ENCODE measurements at regions not wholly inside any gene's neighbourhood (a gene's known extent, or its start where the extent isn't known, plus 50 kb on each side); places are given as distances from the start of the nearest gene placed in this dataset.

DNA sequence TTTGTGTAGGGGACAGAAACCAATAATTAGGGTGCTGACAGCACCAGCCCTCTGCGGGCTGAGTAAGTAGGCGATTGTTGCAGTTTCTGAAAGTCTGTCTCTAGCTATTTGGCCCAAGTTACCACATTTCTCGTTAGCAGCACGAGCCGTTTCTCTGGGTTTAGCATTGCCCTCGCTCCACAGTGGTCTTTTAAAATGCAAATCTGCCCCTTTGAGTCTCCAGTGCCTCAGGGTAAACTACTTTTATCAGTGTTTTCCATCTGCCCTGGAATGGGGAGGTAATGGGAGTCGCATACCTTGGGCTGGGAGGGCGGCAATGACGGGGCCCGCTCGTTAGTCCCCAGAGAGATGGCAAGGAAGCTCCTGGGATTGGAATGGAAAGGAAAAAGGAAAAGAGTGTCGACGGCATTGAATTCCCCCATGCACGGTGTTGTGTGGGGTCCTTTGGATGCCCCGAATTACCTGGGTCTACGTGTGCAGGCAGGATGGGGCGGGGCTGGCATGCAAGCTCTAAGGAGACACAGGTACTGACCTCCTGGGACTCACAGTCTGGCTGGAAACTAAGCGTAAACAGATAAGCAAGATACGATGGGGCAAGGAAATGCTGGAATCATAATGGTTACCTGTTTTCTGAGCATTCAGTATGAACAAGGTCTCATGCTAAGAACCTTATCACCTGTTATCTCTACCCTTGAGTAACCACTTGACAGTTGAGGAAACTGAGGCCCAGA is 131.8 kb upstream of the MAP1LC3B2 start:
- Histone ChIP-seq H3K9me3 (ENCODE audit: severe bottlenecking) (no peaks in the 10 kb centered on the region), H3K4me1 (ENCODE audit: insufficient read depth, poor library complexity, severe bottlenecking) (peaks cover 24% of the 10 kb centered on the region), H3K27me3 (ENCODE audit: insufficient read depth, poor library complexity, severe bottlenecking) (no peaks in the 10 kb centered on the region), H3K36me3 (ENCODE audit: low read depth) (no peaks in the 10 kb centered on the region), H3K27ac (ENCODE audit: poor library complexity, severe bottlenecking) (peak overlapping the region; percentile 65), H3K4me3 (ENCODE audit: severe bottlenecking) (no peak overlapping the region)
- DNase-seq (ENCODE audit: low spot score) (no peak), ATAC-seq (ENCODE audit: low read depth) (no peak)
- TF ChIP-seq, protein P1, sequence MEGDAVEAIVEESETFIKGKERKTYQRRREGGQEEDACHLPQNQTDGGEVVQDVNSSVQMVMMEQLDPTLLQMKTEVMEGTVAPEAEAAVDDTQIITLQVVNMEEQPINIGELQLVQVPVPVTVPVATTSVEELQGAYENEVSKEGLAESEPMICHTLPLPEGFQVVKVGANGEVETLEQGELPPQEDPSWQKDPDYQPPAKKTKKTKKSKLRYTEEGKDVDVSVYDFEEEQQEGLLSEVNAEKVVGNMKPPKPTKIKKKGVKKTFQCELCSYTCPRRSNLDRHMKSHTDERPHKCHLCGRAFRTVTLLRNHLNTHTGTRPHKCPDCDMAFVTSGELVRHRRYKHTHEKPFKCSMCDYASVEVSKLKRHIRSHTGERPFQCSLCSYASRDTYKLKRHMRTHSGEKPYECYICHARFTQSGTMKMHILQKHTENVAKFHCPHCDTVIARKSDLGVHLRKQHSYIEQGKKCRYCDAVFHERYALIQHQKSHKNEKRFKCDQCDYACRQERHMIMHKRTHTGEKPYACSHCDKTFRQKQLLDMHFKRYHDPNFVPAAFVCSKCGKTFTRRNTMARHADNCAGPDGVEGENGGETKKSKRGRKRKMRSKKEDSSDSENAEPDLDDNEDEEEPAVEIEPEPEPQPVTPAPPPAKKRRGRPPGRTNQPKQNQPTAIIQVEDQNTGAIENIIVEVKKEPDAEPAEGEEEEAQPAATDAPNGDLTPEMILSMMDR (IDR thresholded peaks at IDR 0.05; ENCODE audit: poor library complexity, severe bottlenecking) = no peak

- no peaks in the 10 kb centered on the region for H3K9me3 ChIP-seq (ENCODE audit: severe bottlenecking)
- DNase-seq (ENCODE audit: low spot score) (no peak), ATAC-seq (ENCODE audit: low read depth) (no peak)
- H3K4me1 ChIP-seq (ENCODE audit: insufficient read depth, poor library complexity, severe bottlenecking) = peaks cover 32% of the 10 kb centered on the region
- H3K27me3 ChIP-seq (ENCODE audit: insufficient read depth, poor library complexity, severe bottlenecking) = no peaks in the 10 kb centered on the region
- H3K4me3 ChIP-seq (ENCODE audit: severe bottlenecking) = no peak overlapping the region
- no peaks in the 10 kb centered on the region for H3K36me3 ChIP-seq (ENCODE audit: low read depth)
- TF ChIP-seq, protein P1 (IDR thresholded peaks at IDR 0.05; ENCODE audit: poor library complexity, severe bottlenecking) = no peak
- H3K27ac ChIP-seq (ENCODE audit: poor library complexity, severe bottlenecking) = no peak overlapping the region
Observed at GRCh38 chr12:116429826-116430360, 129.3 kb upstream of the MAP1LC3B2 start.

- no peak for DNase-seq (ENCODE audit: low spot score)
- Histone ChIP-seq H3K27ac (ENCODE audit: poor library complexity, severe bottlenecking) (no peak overlapping the region), H3K4me3 (ENCODE audit: severe bottlenecking) (no peak overlapping the region), H3K4me1 (ENCODE audit: insufficient read depth, poor library complexity, severe bottlenecking) (peaks cover 24% of the 10 kb centered on the region), H3K9me3 (ENCODE audit: severe bottlenecking) (no peaks in the 10 kb centered on the region), H3K36me3 (ENCODE audit: low read depth) (no peaks in the 10 kb centered on the region), H3K27me3 (ENCODE audit: insufficient read depth, poor library complexity, severe bottlenecking) (no peaks in the 10 kb centered on the region)
- no peak for ATAC-seq (ENCODE audit: low read depth)
- TF ChIP-seq, protein P1 (IDR thresholded peaks at IDR 0.05; ENCODE audit: poor library complexity, severe bottlenecking) = no peak
Observed at GRCh38 chr12:116430911-116431565, 128.1 kb upstream of the MAP1LC3B2 start.

DNA sequence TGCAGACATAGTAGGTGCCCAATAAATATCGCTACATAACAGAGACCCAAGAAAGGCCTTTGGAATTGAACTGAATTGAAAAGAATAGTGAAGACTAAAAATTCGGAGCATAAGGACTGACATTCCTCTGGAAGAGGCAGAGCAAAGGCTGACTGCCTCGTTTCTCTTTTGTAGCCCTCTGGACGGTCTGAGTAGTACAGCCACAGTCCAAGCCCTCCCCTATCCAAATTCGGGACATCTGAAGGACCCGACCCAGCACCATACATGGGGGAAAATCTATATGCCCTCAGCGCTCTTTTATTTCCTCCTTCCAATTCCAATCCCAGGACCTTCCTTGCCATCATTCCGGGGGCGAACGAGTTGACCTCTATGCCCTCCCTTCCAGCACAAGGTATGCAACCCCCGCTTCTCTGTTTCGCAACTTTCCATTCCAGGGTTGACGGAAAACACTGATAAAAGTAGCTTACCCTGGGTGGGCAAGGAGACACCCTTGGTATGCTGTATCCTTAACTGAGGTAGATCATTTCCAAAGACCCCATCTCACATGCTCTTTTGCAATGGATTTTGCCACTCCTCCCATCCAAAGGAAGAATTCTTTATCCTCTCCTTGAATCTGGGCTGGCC is 127.4 kb upstream of the MAP1LC3B2 start:
- Histone ChIP-seq H3K27ac (ENCODE audit: poor library complexity, severe bottlenecking) (no peak overlapping the region), H3K27me3 (ENCODE audit: insufficient read depth, poor library complexity, severe bottlenecking) (no peaks in the 10 kb centered on the region), H3K4me3 (ENCODE audit: severe bottlenecking) (no peak overlapping the region), H3K4me1 (ENCODE audit: insufficient read depth, poor library complexity, severe bottlenecking) (peaks cover 18% of the 10 kb centered on the region), H3K9me3 (ENCODE audit: severe bottlenecking) (no peaks in the 10 kb centered on the region), H3K36me3 (ENCODE audit: low read depth) (no peaks in the 10 kb centered on the region)
- TF ChIP-seq, protein P1 (IDR thresholded peaks at IDR 0.05; ENCODE audit: poor library complexity, severe bottlenecking) = no peak
- DNase-seq (ENCODE audit: low spot score) (no peak), ATAC-seq (ENCODE audit: low read depth) (no peak)

Measured in RWPE2 (cell line).